ENCODE measurements at regions not wholly inside any gene's neighbourhood (a gene's known extent, or its start where the extent isn't known, plus 50 kb on each side); places are given as distances from the start of the nearest gene placed in this dataset.

DNA sequence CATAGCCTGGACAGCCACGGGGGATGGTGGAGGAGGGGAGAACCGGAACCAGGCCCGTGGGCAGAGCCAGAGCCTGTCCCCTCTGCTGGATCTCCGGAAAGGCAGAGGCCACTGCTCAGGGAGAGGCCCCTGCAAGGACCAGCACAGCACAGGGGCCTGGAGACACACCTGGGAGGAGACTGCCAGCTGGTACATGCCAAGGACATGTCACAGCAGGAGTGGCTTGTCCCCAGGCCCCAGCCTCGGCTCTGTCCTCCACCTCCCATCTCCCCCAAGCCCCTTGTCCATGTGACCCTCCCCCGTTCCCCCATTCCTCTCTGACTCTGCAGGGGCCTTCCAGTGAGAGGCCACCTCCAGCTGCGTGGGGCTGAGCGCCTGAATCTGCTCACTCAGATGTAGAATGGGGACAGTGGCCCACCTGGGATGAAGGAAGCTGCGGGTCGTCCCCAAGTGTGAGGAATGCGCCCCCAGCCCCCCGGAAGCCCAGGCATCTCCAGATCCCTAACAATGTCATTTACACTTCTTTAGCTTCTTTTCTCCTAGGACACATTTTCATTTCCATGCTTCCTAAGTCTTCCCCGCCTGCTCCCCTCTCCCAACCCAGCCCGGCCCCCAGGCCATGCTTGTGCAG is 349.6 kb upstream of the IRX2 start:
- TF ChIP-seq ZBTB40 (IDR thresholded peaks at IDR 0.05) = no peak
- TF ChIP-seq ZBTB40 (CRISPR knock-in tag; IDR thresholded peaks at IDR 0.05) = no peak
- no peak for TF ChIP-seq TFE3 (CRISPR knock-in tag; IDR thresholded peaks at IDR 0.05)
- no peak for TF ChIP-seq ZNF239 (CRISPR knock-in tag; IDR thresholded peaks at IDR 0.05)
- TF ChIP-seq SMAD1 (IDR thresholded peaks at IDR 0.05; ENCODE audit: low read depth, low read length, partially characterized antibody) = no peak
